ENCODE measurements at regions not wholly inside any gene's neighbourhood (a gene's known extent, or its start where the extent isn't known, plus 50 kb on each side); places are given as distances from the start of the nearest gene placed in this dataset.

DNA sequence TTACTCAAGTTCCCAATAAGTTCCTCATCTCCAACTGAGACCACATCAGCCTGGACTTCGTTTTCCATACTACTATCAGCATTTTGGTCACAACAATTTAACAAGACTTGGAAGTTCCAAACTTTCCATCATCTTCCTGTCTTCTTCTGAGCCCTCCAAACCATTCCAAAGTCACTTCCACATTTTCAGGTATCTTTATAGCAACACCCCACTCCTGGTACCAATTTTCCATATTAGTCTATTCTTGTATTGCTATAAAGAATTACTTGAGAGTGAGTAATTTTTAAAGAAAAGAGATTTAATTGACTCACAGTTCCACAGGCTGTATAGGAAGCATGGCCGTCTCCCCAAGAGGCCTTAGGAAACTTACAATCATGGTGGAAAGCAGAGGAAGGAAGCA lies 138.6 kb upstream of the GPRIN3 start:
- Histone ChIP-seq H3K36me3 (ENCODE audit: control insufficient read depth in 2 of 2, insufficient read depth in 2 of 2, low read length in 2 of 2) (no peaks in the 10 kb centered on the region), H3K27ac (ENCODE audit: low read depth in 2 of 2, low read length in 2 of 2) (no peak overlapping the region), H3K9ac (ENCODE audit: low read depth in 1 of 2, low read length in 2 of 2) (no peak overlapping the region), H3K4me3 (ENCODE audit: low read length in 2 of 2) (peak overlapping the region in 1 of 2 donors; percentile 11), H3K9me3 (ENCODE audit: control insufficient read depth in 2 of 2, low read length in 2 of 2) (peaks cover 4 to 6% of the 10 kb centered on the region in 2 donors), H3K4me1 (ENCODE audit: control insufficient read depth in 2 of 2, insufficient read depth in 2 of 2, low read length in 2 of 2) (no peaks in the 10 kb centered on the region), H3K27me3 (ENCODE audit: control insufficient read depth in 2 of 2, insufficient read depth in 2 of 2, low read length in 2 of 2) (no peaks in the 10 kb centered on the region)

GRCh38 chr4:89439533-89439932 lies 131.9 kb upstream of the GPRIN3 start:
- H3K9me3 ChIP-seq (ENCODE audit: control insufficient read depth in 2 of 2, low read length in 2 of 2), result no peaks in the 10 kb centered on the region
- H3K4me3 ChIP-seq (ENCODE audit: low read length in 2 of 2), result no peak overlapping the region
- H3K4me1 ChIP-seq (ENCODE audit: control insufficient read depth in 2 of 2, insufficient read depth in 2 of 2, low read length in 2 of 2), result no peaks in the 10 kb centered on the region
- no peak overlapping the region for H3K27ac ChIP-seq (ENCODE audit: low read depth in 2 of 2, low read length in 2 of 2)
- no peak overlapping the region for H3K9ac ChIP-seq (ENCODE audit: low read depth in 1 of 2, low read length in 2 of 2)
- no peaks in the 10 kb centered on the region for H3K27me3 ChIP-seq (ENCODE audit: control insufficient read depth in 2 of 2, insufficient read depth in 2 of 2, low read length in 2 of 2)
- no peaks in the 10 kb centered on the region for H3K36me3 ChIP-seq (ENCODE audit: control insufficient read depth in 2 of 2, insufficient read depth in 2 of 2, low read length in 2 of 2)

DNA sequence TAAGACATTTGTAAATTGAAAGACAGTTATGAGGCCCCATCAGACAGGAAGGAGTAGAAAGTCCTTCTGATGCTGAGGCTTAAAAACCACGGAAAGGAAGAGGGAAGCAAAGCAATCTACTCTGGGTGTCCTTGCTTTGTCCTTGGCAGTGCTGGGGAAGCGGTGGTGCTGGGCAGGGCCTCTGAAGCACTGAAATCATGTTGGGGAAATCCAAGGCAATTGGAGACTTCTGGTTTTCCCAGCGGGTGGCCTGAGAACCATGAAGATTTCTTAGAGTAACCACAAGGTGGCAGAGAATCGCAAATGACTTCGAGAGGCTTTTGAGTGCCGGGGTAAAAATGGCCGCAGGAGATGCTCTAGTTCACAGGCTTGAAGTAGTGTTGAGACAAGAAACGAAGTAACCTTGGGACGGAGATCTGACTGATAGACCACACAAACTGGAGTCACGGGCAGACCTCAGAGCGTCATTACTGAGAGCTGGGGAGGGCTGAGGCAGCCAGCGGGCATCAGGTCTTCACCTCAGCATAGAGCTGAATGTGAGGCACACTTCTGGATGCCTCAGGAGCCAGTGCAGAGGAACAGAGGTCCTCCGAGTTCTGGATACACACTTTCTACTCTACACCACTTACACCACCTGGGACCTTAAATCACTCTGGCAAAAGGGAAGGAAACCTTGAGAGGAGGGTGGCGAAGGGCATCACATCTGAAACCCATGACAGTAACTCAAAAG lies 130.7 kb upstream of the GPRIN3 start:
- no peak overlapping the region for H3K27ac ChIP-seq (ENCODE audit: low read depth in 2 of 2, low read length in 2 of 2)
- no peaks in the 10 kb centered on the region for H3K4me1 ChIP-seq (ENCODE audit: control insufficient read depth in 2 of 2, insufficient read depth in 2 of 2, low read length in 2 of 2)
- no peaks in the 10 kb centered on the region for H3K9me3 ChIP-seq (ENCODE audit: control insufficient read depth in 2 of 2, low read length in 2 of 2)
- no peaks in the 10 kb centered on the region for H3K27me3 ChIP-seq (ENCODE audit: control insufficient read depth in 2 of 2, insufficient read depth in 2 of 2, low read length in 2 of 2)
- H3K4me3 ChIP-seq (ENCODE audit: low read length in 2 of 2), result no peak overlapping the region
- no peaks in the 10 kb centered on the region for H3K36me3 ChIP-seq (ENCODE audit: control insufficient read depth in 2 of 2, insufficient read depth in 2 of 2, low read length in 2 of 2)
- H3K9ac ChIP-seq (ENCODE audit: low read depth in 1 of 2, low read length in 2 of 2), result no peak overlapping the region

- H3K4me3 ChIP-seq (ENCODE audit: low read length in 2 of 2), result no peak overlapping the region
- no peak overlapping the region for H3K27ac ChIP-seq (ENCODE audit: low read depth in 2 of 2, low read length in 2 of 2)
- H3K9ac ChIP-seq (ENCODE audit: low read depth in 1 of 2, low read length in 2 of 2), result no peak overlapping the region
- no peaks in the 10 kb centered on the region for H3K4me1 ChIP-seq (ENCODE audit: control insufficient read depth in 2 of 2, insufficient read depth in 2 of 2, low read length in 2 of 2)
- no peaks in the 10 kb centered on the region for H3K36me3 ChIP-seq (ENCODE audit: control insufficient read depth in 2 of 2, insufficient read depth in 2 of 2, low read length in 2 of 2)
- H3K27me3 ChIP-seq (ENCODE audit: control insufficient read depth in 2 of 2, insufficient read depth in 2 of 2, low read length in 2 of 2), result no peaks in the 10 kb centered on the region
- H3K9me3 ChIP-seq (ENCODE audit: control insufficient read depth in 2 of 2, low read length in 2 of 2), result no peaks in the 10 kb centered on the region
Observed at GRCh38 chr4:89434364-89434988, 126.9 kb upstream of the GPRIN3 start.

DNA sequence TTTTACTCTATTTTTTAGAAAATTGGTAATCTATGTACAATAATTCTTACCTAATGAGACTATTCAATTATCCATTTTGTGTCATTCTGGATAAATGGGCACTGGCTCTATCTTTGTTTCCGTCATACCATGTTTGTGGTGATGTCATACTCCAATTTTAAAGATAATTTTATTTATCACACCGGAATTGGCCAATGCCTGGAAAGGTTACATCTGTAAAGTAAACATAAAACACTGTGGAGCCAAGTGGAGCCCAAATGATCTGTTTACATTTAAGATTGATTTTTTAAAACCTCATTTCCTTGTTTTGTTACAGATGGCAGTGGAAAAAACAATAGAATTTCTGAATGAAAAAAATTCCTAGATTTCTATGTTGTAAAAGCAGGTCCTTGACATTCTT lies 120.2 kb upstream of the GPRIN3 start:
- no peak overlapping the region for H3K4me3 ChIP-seq (ENCODE audit: low read length in 2 of 2)
- H3K9ac ChIP-seq (ENCODE audit: low read depth in 1 of 2, low read length in 2 of 2), result no peak overlapping the region
- no peaks in the 10 kb centered on the region for H3K36me3 ChIP-seq (ENCODE audit: control insufficient read depth in 2 of 2, insufficient read depth in 2 of 2, low read length in 2 of 2)
- no peaks in the 10 kb centered on the region for H3K27me3 ChIP-seq (ENCODE audit: control insufficient read depth in 2 of 2, insufficient read depth in 2 of 2, low read length in 2 of 2)
- H3K9me3 ChIP-seq (ENCODE audit: control insufficient read depth in 2 of 2, low read length in 2 of 2), result no peaks in the 10 kb centered on the region
- no peak overlapping the region for H3K27ac ChIP-seq (ENCODE audit: low read depth in 2 of 2, low read length in 2 of 2)
- peaks cover 0 to 2% of the 10 kb centered on the region in 2 donors for H3K4me1 ChIP-seq (ENCODE audit: control insufficient read depth in 2 of 2, insufficient read depth in 2 of 2, low read length in 2 of 2)

GRCh38 chr4:89425023-89425422 lies 117.4 kb upstream of the GPRIN3 start:
- Histone ChIP-seq H3K4me1 (ENCODE audit: control insufficient read depth in 2 of 2, insufficient read depth in 2 of 2, low read length in 2 of 2) (peaks cover 0 to 2% of the 10 kb centered on the region in 2 donors), H3K27ac (ENCODE audit: low read depth in 2 of 2, low read length in 2 of 2) (no peak overlapping the region), H3K27me3 (ENCODE audit: control insufficient read depth in 2 of 2, insufficient read depth in 2 of 2, low read length in 2 of 2) (no peaks in the 10 kb centered on the region), H3K36me3 (ENCODE audit: control insufficient read depth in 2 of 2, insufficient read depth in 2 of 2, low read length in 2 of 2) (no peaks in the 10 kb centered on the region), H3K9ac (ENCODE audit: low read depth in 1 of 2, low read length in 2 of 2) (no peak overlapping the region), H3K4me3 (ENCODE audit: low read length in 2 of 2) (no peak overlapping the region), H3K9me3 (ENCODE audit: control insufficient read depth in 2 of 2, low read length in 2 of 2) (no peaks in the 10 kb centered on the region)

GRCh38 chr4:89422441-89422990 lies 114.9 kb upstream of the GPRIN3 start:
- Histone ChIP-seq H3K4me3 (ENCODE audit: low read length in 2 of 2) (no peak overlapping the region), H3K27me3 (ENCODE audit: control insufficient read depth in 2 of 2, insufficient read depth in 2 of 2, low read length in 2 of 2) (no peaks in the 10 kb centered on the region), H3K27ac (ENCODE audit: low read depth in 2 of 2, low read length in 2 of 2) (no peak overlapping the region), H3K9ac (ENCODE audit: low read depth in 1 of 2, low read length in 2 of 2) (no peak overlapping the region), H3K9me3 (ENCODE audit: control insufficient read depth in 2 of 2, low read length in 2 of 2) (no peaks in the 10 kb centered on the region), H3K36me3 (ENCODE audit: control insufficient read depth in 2 of 2, insufficient read depth in 2 of 2, low read length in 2 of 2) (no peaks in the 10 kb centered on the region), H3K4me1 (ENCODE audit: control insufficient read depth in 2 of 2, insufficient read depth in 2 of 2, low read length in 2 of 2) (peaks cover 0 to 2% of the 10 kb centered on the region in 2 donors)

GRCh38 chr4:89420507-89420906 lies 112.9 kb upstream of the GPRIN3 start:
- H3K27ac ChIP-seq (ENCODE audit: low read depth in 2 of 2, low read length in 2 of 2), result no peak overlapping the region
- H3K9me3 ChIP-seq (ENCODE audit: control insufficient read depth in 2 of 2, low read length in 2 of 2), result no peaks in the 10 kb centered on the region

DNA sequence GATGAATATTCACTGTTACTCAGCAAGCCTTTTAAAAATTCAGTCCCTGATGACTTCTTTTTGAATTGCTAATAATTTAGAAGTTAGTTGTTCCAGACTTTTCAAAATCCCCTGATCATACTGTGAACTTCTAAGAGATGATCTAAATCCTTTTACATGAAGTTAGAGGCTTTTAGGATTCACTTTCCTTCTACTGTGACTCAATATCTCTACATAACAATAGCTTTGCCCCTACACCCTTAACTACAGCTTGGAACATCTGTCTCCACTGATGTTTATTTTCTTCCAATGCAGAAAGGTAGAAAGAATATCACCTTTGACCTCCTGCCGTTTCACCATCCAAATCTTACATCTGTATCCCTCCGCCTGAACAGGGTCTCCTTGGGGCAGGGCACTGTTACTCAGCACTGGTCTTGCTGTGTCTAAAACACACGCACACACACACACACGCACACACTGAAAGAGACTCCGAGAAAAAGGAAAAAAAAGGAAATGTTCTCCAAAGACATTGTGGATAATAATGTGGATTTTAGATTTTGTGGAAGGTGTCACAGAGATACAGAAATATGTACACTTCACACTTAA lies 111.6 kb upstream of the GPRIN3 start:
- no peaks in the 10 kb centered on the region for H3K36me3 ChIP-seq (ENCODE audit: control insufficient read depth in 2 of 2, insufficient read depth in 2 of 2, low read length in 2 of 2)
- no peaks in the 10 kb centered on the region for H3K27me3 ChIP-seq (ENCODE audit: control insufficient read depth in 2 of 2, insufficient read depth in 2 of 2, low read length in 2 of 2)
- no peak overlapping the region for H3K27ac ChIP-seq (ENCODE audit: low read depth in 2 of 2, low read length in 2 of 2)
- H3K4me1 ChIP-seq (ENCODE audit: control insufficient read depth in 2 of 2, insufficient read depth in 2 of 2, low read length in 2 of 2), result no peaks in the 10 kb centered on the region
- no peak overlapping the region for H3K9ac ChIP-seq (ENCODE audit: low read depth in 1 of 2, low read length in 2 of 2)
- no peak overlapping the region for H3K4me3 ChIP-seq (ENCODE audit: low read length in 2 of 2)
- no peaks in the 10 kb centered on the region for H3K9me3 ChIP-seq (ENCODE audit: control insufficient read depth in 2 of 2, low read length in 2 of 2)

More at GRCh38 chr4:89420507-89420906, 112.9 kb upstream of the GPRIN3 start:
- no peak overlapping the region for H3K9ac ChIP-seq (ENCODE audit: low read depth in 1 of 2, low read length in 2 of 2)
- peaks cover 0 to 2% of the 10 kb centered on the region in 2 donors for H3K4me1 ChIP-seq (ENCODE audit: control insufficient read depth in 2 of 2, insufficient read depth in 2 of 2, low read length in 2 of 2)
- H3K27me3 ChIP-seq (ENCODE audit: control insufficient read depth in 2 of 2, insufficient read depth in 2 of 2, low read length in 2 of 2), result no peaks in the 10 kb centered on the region
- H3K36me3 ChIP-seq (ENCODE audit: control insufficient read depth in 2 of 2, insufficient read depth in 2 of 2, low read length in 2 of 2), result no peaks in the 10 kb centered on the region
- no peak overlapping the region for H3K4me3 ChIP-seq (ENCODE audit: low read length in 2 of 2)

- H3K36me3 ChIP-seq (ENCODE audit: control insufficient read depth in 2 of 2, insufficient read depth in 2 of 2, low read length in 2 of 2), result no peaks in the 10 kb centered on the region
- no peaks in the 10 kb centered on the region for H3K9me3 ChIP-seq (ENCODE audit: control insufficient read depth in 2 of 2, low read length in 2 of 2)
- no peaks in the 10 kb centered on the region for H3K4me1 ChIP-seq (ENCODE audit: control insufficient read depth in 2 of 2, insufficient read depth in 2 of 2, low read length in 2 of 2)
- H3K9ac ChIP-seq (ENCODE audit: low read depth in 1 of 2, low read length in 2 of 2), result no peak overlapping the region
- H3K27ac ChIP-seq (ENCODE audit: low read depth in 2 of 2, low read length in 2 of 2), result no peak overlapping the region
- H3K4me3 ChIP-seq (ENCODE audit: low read length in 2 of 2), result no peak overlapping the region
- H3K27me3 ChIP-seq (ENCODE audit: control insufficient read depth in 2 of 2, insufficient read depth in 2 of 2, low read length in 2 of 2), result no peaks in the 10 kb centered on the region
Observed at GRCh38 chr4:89416960-89417359, 109.4 kb upstream of the GPRIN3 start.

All from mucosa of rectum (tissue), 2 donors.